Liver (tissue), 8 donors: ENCODE measurements at regions not wholly inside any gene's neighbourhood (a gene's known extent, or its start where the extent isn't known, plus 50 kb on each side); places are given as distances from the start of the nearest gene placed in this dataset.

ENCODE experiments used
- DNase-seq: peaks from one replicate; pipeline ENCODE4 v3.0.0-alpha.2; 2017; ENCODE audit warnings: low spot score
- H3K27ac ChIP-seq, 2 donors: one replicate each; pipeline ENCODE4 v1.7.0; 2013; ENCODE audit warnings: inconsistent platforms in 2 of 2, low read length in 2 of 2, control low read depth in 1 of 2, low read depth in 1 of 2, mild to moderate bottlenecking in 1 of 2
- H3K27me3 ChIP-seq, 4 donors: one replicate each; pipeline versions ENCODE4 v1.6.1 to v1.7.0; 2013; ENCODE audit warnings: low read length in 3 of 4, inconsistent platforms in 1 of 4, mild to moderate bottlenecking in 1 of 4, moderate library complexity in 1 of 4; ENCODE audit not compliant: control insufficient read depth in 4 of 4, insufficient read depth in 4 of 4
- H3K36me3 ChIP-seq, 4 donors: one replicate each; pipeline versions ENCODE4 v1.6.1 to v1.7.0; 2013; ENCODE audit warnings: low read length in 3 of 4, mild to moderate bottlenecking in 3 of 4, low read depth in 1 of 4, moderate library complexity in 1 of 4; ENCODE audit not compliant: control insufficient read depth in 4 of 4, insufficient read depth in 3 of 4
- H3K4me1 ChIP-seq, 4 donors: one replicate each; pipeline versions ENCODE4 v1.6.1 to v1.7.0; 2013; ENCODE audit warnings: low read length in 3 of 4, mild to moderate bottlenecking in 3 of 4, moderate library complexity in 1 of 4; ENCODE audit not compliant: control insufficient read depth in 4 of 4, insufficient read depth in 4 of 4
- H3K4me3 ChIP-seq, 3 donors: one replicate each; pipeline versions ENCODE4 v1.6.1 to v1.7.0; 2013; ENCODE audit warnings: low read length in 3 of 3, control low read depth in 1 of 3, low read depth in 1 of 3, mild to moderate bottlenecking in 1 of 3
- H3K9ac ChIP-seq, 2 donors: one replicate each; pipeline ENCODE4 v1.7.0; 2013; ENCODE audit warnings: low read length in 2 of 2, mild to moderate bottlenecking in 2 of 2, moderate library complexity in 2 of 2, control low read depth in 1 of 2, low read depth in 1 of 2
- H3K9me3 ChIP-seq, 4 donors: one replicate each; pipeline versions ENCODE4 v1.6.1 to v1.7.0; 2013; ENCODE audit warnings: low read length in 3 of 4; ENCODE audit not compliant: control insufficient read depth in 4 of 4
- FOXA1 ChIP-seq: IDR thresholded peaks from 2 replicates; pipeline ENCODE4 v1.6.1; 2016; ENCODE audit warnings: antibody characterized with exemption
- FOXA2 ChIP-seq: IDR thresholded peaks from 2 replicates; pipeline ENCODE4 v1.6.1; 2016; ENCODE audit warnings: antibody characterized with exemption
- HNF4A ChIP-seq, 2 donors: conservative IDR thresholded peaks; 2 replicates each; pipeline ENCODE4 v1.6.1; 2016; ENCODE audit warnings: antibody characterized with exemption in 2 of 2, mild to moderate bottlenecking in 2 of 2
- HNF4G ChIP-seq: IDR thresholded peaks from 2 replicates; pipeline ENCODE4 v1.6.1; 2016; ENCODE audit warnings: antibody characterized with exemption
- JUND ChIP-seq, 2 donors: IDR thresholded peaks; 2 replicates each; pipeline ENCODE4 v1.6.1; 2016; ENCODE audit warnings: antibody characterized with exemption in 2 of 2
- NR2F2 ChIP-seq: IDR thresholded peaks from 2 replicates; pipeline ENCODE4 v1.6.1; 2016; ENCODE audit warnings: antibody characterized with exemption
- RAD21 ChIP-seq, 2 donors: IDR thresholded peaks; 2 replicates each; pipeline ENCODE4 v1.6.1; 2016; ENCODE audit warnings: antibody characterized with exemption in 2 of 2, mild to moderate bottlenecking in 2 of 2
- SP1 ChIP-seq: IDR thresholded peaks from 2 replicates; pipeline ENCODE4 v1.6.1; 2018; ENCODE audit warnings: antibody characterized with exemption, mild to moderate bottlenecking
- TAF1 ChIP-seq: conservative IDR thresholded peaks from 2 replicates; pipeline ENCODE4 v1.6.1; 2016; ENCODE audit warnings: antibody characterized with exemption, mild to moderate bottlenecking
- YY1 ChIP-seq: IDR thresholded peaks from 2 replicates; pipeline ENCODE4 v1.6.1; 2016; ENCODE audit warnings: antibody characterized with exemption, mild to moderate bottlenecking
- WGBS: extraction: QIAGEN DNeasy Blood & Tissue Kit; methylation state at CpG from one replicate; pipeline ENCODE4 v1.1.7; 2013; 5-methylcytosine and 5-hydroxymethylcytosine counted together
- TF ChIP-seq, protein P1 (sequence below): fragments of 150-350 bp; IDR thresholded peaks from 2 replicates; pipeline ENCODE4 v1.5.1; 2017; ENCODE audit warnings: improper control_type of control experiment, low read depth, low read length; ENCODE audit not compliant: missing input control
- TF ChIP-seq, protein P2 (sequence below): IDR thresholded peaks from 2 replicates; pipeline ENCODE4 v1.6.1; 2016; ENCODE audit warnings: antibody characterized with exemption, mild to moderate bottlenecking
- TF ChIP-seq, protein P3 (sequence below): IDR thresholded peaks from 2 replicates; pipeline ENCODE4 v1.6.1; 2016; ENCODE audit warnings: antibody characterized with exemption
- TF ChIP-seq, protein P4 (sequence below): IDR thresholded peaks from 2 replicates; pipeline ENCODE4 v1.6.1; 2016; ENCODE audit warnings: antibody characterized with exemption
- TF ChIP-seq, protein P5 (sequence below): IDR thresholded peaks from 2 replicates; pipeline ENCODE4 v1.6.1; 2016; ENCODE audit warnings: antibody characterized with exemption
- donor health status: healthy.
- donor health status: healthy.
- donor health status: healthy.
- donor health status: healthy.
- donor health status: healthy.

DNA sequence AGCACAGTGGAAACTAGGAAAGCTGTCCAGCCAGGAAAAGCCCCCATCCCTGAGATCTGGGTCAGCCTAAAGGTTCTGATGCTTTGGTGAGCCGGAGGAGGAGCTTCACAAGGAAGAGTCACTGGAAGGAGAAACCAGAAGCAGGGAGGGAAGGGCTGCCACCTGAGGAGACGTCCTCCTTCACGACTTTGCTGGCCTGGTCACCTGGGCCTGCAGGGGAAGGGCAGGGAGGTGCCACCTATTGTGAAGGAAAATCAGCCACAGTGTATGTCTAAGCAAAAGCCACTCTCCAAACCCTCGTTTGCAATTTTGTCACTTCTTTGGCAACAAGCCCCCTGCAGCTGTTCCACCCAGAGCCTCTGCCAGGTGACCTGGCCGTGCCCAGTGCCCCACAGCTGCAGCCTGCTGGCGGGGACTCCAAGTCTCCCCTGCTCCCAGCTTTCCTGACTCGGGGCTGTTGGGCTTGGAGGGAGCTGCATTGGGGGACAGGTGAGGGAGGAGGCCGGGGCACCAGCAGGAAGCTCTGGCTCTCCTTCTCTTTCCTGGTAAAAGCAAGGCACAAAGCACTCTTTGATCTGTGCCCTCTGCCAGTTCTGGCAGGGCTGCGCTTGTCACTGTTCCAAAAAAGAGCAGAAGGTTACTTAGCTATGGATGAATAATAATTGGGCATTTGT lies 120.9 kb upstream of the BCL2L14 start:
- no peak overlapping the region for H3K27ac ChIP-seq
- peaks cover 0 to 3% (median 0%) of the 10 kb centered on the region in 4 donors for H3K27me3 ChIP-seq
- no peaks in the 10 kb centered on the region for H3K9me3 ChIP-seq
- DNase-seq, result no peak
- no peak overlapping the region for H3K9ac ChIP-seq
- 41% methylated on average over 9 of the region's 9 CpGs for WGBS
- H3K4me1 ChIP-seq, result peaks cover 0 to 6% (median 2%) of the 10 kb centered on the region in 4 donors
- H3K36me3 ChIP-seq, result no peaks in the 10 kb centered on the region
- no peak overlapping the region for H3K4me3 ChIP-seq
- TF ChIP-seq HNF4A (conservative IDR thresholded peaks at IDR 0.05) (no peak), NR2F2 (no peak), RAD21 (IDR thresholded peaks at IDR 0.05) (no peak), HNF4G (no peak), SP1 (no peak), FOXA2 (no peak), JUND (IDR thresholded peaks at IDR 0.05) (no peak)
- TF ChIP-seq, protein P1, sequence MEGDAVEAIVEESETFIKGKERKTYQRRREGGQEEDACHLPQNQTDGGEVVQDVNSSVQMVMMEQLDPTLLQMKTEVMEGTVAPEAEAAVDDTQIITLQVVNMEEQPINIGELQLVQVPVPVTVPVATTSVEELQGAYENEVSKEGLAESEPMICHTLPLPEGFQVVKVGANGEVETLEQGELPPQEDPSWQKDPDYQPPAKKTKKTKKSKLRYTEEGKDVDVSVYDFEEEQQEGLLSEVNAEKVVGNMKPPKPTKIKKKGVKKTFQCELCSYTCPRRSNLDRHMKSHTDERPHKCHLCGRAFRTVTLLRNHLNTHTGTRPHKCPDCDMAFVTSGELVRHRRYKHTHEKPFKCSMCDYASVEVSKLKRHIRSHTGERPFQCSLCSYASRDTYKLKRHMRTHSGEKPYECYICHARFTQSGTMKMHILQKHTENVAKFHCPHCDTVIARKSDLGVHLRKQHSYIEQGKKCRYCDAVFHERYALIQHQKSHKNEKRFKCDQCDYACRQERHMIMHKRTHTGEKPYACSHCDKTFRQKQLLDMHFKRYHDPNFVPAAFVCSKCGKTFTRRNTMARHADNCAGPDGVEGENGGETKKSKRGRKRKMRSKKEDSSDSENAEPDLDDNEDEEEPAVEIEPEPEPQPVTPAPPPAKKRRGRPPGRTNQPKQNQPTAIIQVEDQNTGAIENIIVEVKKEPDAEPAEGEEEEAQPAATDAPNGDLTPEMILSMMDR, result no peak
- TF ChIP-seq, protein P2, sequence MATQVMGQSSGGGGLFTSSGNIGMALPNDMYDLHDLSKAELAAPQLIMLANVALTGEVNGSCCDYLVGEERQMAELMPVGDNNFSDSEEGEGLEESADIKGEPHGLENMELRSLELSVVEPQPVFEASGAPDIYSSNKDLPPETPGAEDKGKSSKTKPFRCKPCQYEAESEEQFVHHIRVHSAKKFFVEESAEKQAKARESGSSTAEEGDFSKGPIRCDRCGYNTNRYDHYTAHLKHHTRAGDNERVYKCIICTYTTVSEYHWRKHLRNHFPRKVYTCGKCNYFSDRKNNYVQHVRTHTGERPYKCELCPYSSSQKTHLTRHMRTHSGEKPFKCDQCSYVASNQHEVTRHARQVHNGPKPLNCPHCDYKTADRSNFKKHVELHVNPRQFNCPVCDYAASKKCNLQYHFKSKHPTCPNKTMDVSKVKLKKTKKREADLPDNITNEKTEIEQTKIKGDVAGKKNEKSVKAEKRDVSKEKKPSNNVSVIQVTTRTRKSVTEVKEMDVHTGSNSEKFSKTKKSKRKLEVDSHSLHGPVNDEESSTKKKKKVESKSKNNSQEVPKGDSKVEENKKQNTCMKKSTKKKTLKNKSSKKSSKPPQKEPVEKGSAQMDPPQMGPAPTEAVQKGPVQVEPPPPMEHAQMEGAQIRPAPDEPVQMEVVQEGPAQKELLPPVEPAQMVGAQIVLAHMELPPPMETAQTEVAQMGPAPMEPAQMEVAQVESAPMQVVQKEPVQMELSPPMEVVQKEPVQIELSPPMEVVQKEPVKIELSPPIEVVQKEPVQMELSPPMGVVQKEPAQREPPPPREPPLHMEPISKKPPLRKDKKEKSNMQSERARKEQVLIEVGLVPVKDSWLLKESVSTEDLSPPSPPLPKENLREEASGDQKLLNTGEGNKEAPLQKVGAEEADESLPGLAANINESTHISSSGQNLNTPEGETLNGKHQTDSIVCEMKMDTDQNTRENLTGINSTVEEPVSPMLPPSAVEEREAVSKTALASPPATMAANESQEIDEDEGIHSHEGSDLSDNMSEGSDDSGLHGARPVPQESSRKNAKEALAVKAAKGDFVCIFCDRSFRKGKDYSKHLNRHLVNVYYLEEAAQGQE, result no peak
- TF ChIP-seq, protein P3, sequence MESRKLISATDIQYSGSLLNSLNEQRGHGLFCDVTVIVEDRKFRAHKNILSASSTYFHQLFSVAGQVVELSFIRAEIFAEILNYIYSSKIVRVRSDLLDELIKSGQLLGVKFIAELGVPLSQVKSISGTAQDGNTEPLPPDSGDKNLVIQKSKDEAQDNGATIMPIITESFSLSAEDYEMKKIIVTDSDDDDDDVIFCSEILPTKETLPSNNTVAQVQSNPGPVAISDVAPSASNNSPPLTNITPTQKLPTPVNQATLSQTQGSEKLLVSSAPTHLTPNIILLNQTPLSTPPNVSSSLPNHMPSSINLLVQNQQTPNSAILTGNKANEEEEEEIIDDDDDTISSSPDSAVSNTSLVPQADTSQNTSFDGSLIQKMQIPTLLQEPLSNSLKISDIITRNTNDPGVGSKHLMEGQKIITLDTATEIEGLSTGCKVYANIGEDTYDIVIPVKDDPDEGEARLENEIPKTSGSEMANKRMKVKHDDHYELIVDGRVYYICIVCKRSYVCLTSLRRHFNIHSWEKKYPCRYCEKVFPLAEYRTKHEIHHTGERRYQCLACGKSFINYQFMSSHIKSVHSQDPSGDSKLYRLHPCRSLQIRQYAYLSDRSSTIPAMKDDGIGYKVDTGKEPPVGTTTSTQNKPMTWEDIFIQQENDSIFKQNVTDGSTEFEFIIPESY, result no peak
- TF ChIP-seq, protein P4, sequence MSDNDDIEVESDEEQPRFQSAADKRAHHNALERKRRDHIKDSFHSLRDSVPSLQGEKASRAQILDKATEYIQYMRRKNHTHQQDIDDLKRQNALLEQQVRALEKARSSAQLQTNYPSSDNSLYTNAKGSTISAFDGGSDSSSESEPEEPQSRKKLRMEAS, result no peak
- TF ChIP-seq, protein P5, sequence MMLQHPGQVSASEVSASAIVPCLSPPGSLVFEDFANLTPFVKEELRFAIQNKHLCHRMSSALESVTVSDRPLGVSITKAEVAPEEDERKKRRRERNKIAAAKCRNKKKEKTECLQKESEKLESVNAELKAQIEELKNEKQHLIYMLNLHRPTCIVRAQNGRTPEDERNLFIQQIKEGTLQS, result no peak

DNA sequence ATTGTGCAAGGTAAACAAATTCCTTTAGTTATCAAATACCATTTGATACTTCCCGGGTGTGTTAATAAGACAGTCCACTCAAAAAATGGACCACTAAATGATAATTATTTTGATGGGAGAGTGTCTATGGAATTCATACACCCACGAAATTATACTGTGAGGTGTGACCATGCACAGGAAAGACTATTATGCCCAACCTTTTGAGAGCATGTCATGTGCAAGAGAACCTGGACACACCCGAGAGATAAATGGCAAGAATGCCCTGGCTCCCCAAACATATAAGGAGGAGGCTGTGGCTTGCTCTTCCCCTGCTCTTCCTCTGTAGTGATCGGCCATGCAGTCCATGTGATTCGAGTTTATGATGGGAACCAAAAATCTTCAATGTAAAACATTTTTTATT lies 119.5 kb upstream of the BCL2L14 start:
- H3K36me3 ChIP-seq, result no peaks in the 10 kb centered on the region
- no peak overlapping the region for H3K4me3 ChIP-seq
- peaks cover 0 to 6% (median 2%) of the 10 kb centered on the region in 4 donors for H3K4me1 ChIP-seq
- DNase-seq, result no peak
- no peak overlapping the region for H3K27ac ChIP-seq
- no peaks in the 10 kb centered on the region for H3K9me3 ChIP-seq
- H3K9ac ChIP-seq, result no peak overlapping the region
- peaks cover 0 to 6% (median 0%) of the 10 kb centered on the region in 4 donors for H3K27me3 ChIP-seq
- WGBS, result 80% methylated on average over 5 of the region's 5 CpGs
- TF ChIP-seq, protein P2, result no peak
- TF ChIP-seq YY1 (no peak), JUND (IDR thresholded peaks at IDR 0.05) (no peak), HNF4A (conservative IDR thresholded peaks at IDR 0.05) (no peak), TAF1 (no peak), SP1 (no peak), FOXA2 (no peak), HNF4G (no peak), FOXA1 (no peak)
- TF ChIP-seq, protein P1, result no peak
- TF ChIP-seq, protein P4, result no peak
- TF ChIP-seq, protein P5, result no peak
